ENCODE measurements at regions not wholly inside any gene's neighbourhood (a gene's known extent, or its start where the extent isn't known, plus 50 kb on each side); places are given as distances from the start of the nearest gene placed in this dataset.

DNA sequence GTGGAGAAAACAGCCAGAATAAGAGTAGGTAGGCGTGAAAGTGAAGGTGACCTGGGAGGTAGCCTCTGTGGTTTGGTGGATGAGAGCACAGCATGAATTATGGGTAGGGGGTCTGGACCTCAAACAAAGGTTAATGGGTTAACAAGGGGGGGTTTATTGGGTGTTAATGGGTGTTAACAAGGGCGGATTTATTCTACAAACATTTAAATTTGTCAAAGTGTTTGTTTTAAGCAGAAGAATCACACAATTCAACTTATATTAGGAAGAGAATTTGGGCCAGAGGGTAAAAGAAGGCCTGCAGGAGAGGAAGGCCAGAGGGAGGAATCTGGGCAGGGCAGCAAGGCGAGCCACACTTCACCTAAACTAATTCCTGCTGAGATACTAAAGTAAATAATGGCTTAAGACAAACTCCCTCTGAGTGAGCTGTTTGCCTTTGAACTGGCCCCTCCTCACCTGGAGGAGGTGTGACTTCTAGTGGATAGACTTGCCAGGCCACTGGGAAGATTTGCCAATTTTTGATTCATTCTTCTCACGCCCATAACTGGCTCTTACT lies 191.7 kb downstream of the GIPC2 start:
- 0% methylated on average over 4 of the region's 4 CpGs for WGBS (ENCODE audit: insufficient coverage, low coverage, missing lambda C conversion rate)
- intact Hi-C loops (cut with micrococcal nuclease): no loop called here
- FAIRE-seq: no peak
- no peaks in the 10 kb centered on the region for H3K36me3 ChIP-seq (ENCODE audit: control insufficient read depth, insufficient read depth, low read length)
- no peaks in the 10 kb centered on the region for H4K20me1 ChIP-seq (replicated peaks; ENCODE audit: control insufficient read depth, insufficient read depth, low read length)
- H3K9me3 ChIP-seq (replicated peaks; ENCODE audit: control insufficient read depth, insufficient read depth, low read depth, low read length): no peaks in the 10 kb centered on the region
- TF ChIP-seq GABPB2 (CRISPR knock-in tag; conservative IDR thresholded peaks at IDR 0.05) (no peak), SRSF7 (optimal IDR thresholded peaks at IDR 0.05; ENCODE audit: low read depth, low read length) (no peak), HDAC2 (IDR thresholded peaks at IDR 0.05) (no peak), ZNF407 (IDR thresholded peaks at IDR 0.05; ENCODE audit: low read depth) (no peak), YBX1 (IDR thresholded peaks at IDR 0.05) (no peak), ESRRB (CRISPR knock-in tag; IDR thresholded peaks at IDR 0.05; ENCODE audit: borderline replicate concordance) (no peak), TFE3 (CRISPR knock-in tag; IDR thresholded peaks at IDR 0.05) (no peak)
- no peak overlapping the region for H3K27ac ChIP-seq (ENCODE audit: extremely low read depth, low read depth, low read length)
- H3K9ac ChIP-seq (ENCODE audit: insufficient read depth in 1 of 2, low read depth in 2 of 2, low read length in 2 of 2): no peak overlapping the region
- no peak overlapping the region for H2AFZ ChIP-seq (ENCODE audit: low read depth, low read length)
- no peaks in the 10 kb centered on the region for H3K79me2 ChIP-seq (ENCODE audit: control insufficient read depth, insufficient read depth, low read length)
- no TSS peak for BruUV-seq (replicated peaks)
- H3K27me3 ChIP-seq (ENCODE audit: control insufficient read depth in 2 of 2, insufficient read depth in 2 of 2, low read length in 2 of 2): no peaks in the 10 kb centered on the region
- H3K4me1 ChIP-seq (replicated peaks in 1 of 2; ENCODE audit: control insufficient read depth in 2 of 2, insufficient read depth in 2 of 2, low read length in 2 of 2): no peaks in the 10 kb centered on the region
- DNase-seq (ENCODE audit: extremely low read depth in 1 of 4, low spot score in 3 of 4): no peak
- no peaks in the 10 kb centered on the region for H3K9me1 ChIP-seq (ENCODE audit: control insufficient read depth, insufficient read depth, low read length)
- no peak overlapping the region for H3K4me2 ChIP-seq (ENCODE audit: insufficient read depth, low read length)
- ChIA-PET POLR2A (no interaction called here), CTCF (ENCODE audit: low intra/inter-chr PET ratio) (no interaction called here)
- H3K4me3 ChIP-seq: no peak overlapping the region
- in situ Hi-C loops (cut with MboI): no loop called here
- ATAC-seq: no peak

Measured in K562 (cell line).